Esophagus mucosa (tissue), 1 donor: ENCODE measurements at regions not wholly inside any gene's neighbourhood (a gene's known extent, or its start where the extent isn't known, plus 50 kb on each side); places are given as distances from the start of the nearest gene placed in this dataset.

Source experiments
- ATAC-seq: fragments of 200-7000 bp; cut with Tn5 transposase; one replicate; pipeline ENCODE4 v1.9.1; 2020
- donor health status: DM: yes; HTN: yes; CAD: no.

- no peak for ATAC-seq
These were observed 213.8 kb upstream of the ACTBL2 start for GRCh38 chr5:57696389-57696769.

- peak; percentile 47 for ATAC-seq
These were observed 213.2 kb upstream of the ACTBL2 start for GRCh38 chr5:57695706-57696388.

GRCh38 chr5:57695179-57695578, 212.6 kb upstream of the ACTBL2 start:
- ATAC-seq: peak; percentile 20

- ATAC-seq: no peak
These were observed 211.1 kb upstream of the ACTBL2 start for GRCh38 chr5:57693488-57694305.

- peak; percentile 94 for ATAC-seq
These were observed 210.2 kb upstream of the ACTBL2 start for GRCh38 chr5:57692582-57693487.

- ATAC-seq: no peak
These were observed 208.1 kb upstream of the ACTBL2 start for GRCh38 chr5:57690724-57691123.

- ATAC-seq: no peak
These were observed 205.0 kb upstream of the ACTBL2 start for GRCh38 chr5:57687596-57687995.

GRCh38 chr5:57685516-57686255, 203.1 kb upstream of the ACTBL2 start:
- no peak for ATAC-seq

GRCh38 chr5:57684299-57684702, 201.7 kb upstream of the ACTBL2 start:
- peak; percentile 62 for ATAC-seq

- ATAC-seq: peak; percentile 9
These were observed 200.5 kb upstream of the ACTBL2 start for GRCh38 chr5:57683036-57683630.

- ATAC-seq: peak; percentile 81
These were observed 199.3 kb upstream of the ACTBL2 start for GRCh38 chr5:57681942-57682341.

- ATAC-seq: no peak
These were observed 198.1 kb upstream of the ACTBL2 start for GRCh38 chr5:57680686-57681085.

GRCh38 chr5:57677235-57677634, 194.6 kb upstream of the ACTBL2 start:
- ATAC-seq: no peak

GRCh38 chr5:57676222-57677098, 193.8 kb upstream of the ACTBL2 start:
- ATAC-seq: peak; percentile 77

GRCh38 chr5:57675236-57675635, 192.6 kb upstream of the ACTBL2 start:
- no peak for ATAC-seq

GRCh38 chr5:57671371-57671770, 188.8 kb upstream of the ACTBL2 start:
- no peak for ATAC-seq

GRCh38 chr5:57666582-57666981, 184.0 kb upstream of the ACTBL2 start:
- no peak for ATAC-seq

- no peak for ATAC-seq
These were observed 182.7 kb upstream of the ACTBL2 start for GRCh38 chr5:57665146-57665936.

- ATAC-seq: no peak
These were observed 182.1 kb upstream of the ACTBL2 start for GRCh38 chr5:57664700-57665099.

- ATAC-seq: no peak
These were observed 180.9 kb upstream of the ACTBL2 start for GRCh38 chr5:57663466-57663865.
